CD4-positive, alpha-beta T cell (primary cell): ENCODE measurements at regions not wholly inside any gene's neighbourhood (a gene's known extent, or its start where the extent isn't known, plus 50 kb on each side); places are given as distances from the start of the nearest gene placed in this dataset.

Experiments used
- ATAC-seq: fragments of 200-7000 bp; cut with Tn5 transposase; one replicate; pipeline ENCODE4 v1.10.0; 2022; ENCODE audit warnings: mild to moderate bottlenecking; ENCODE audit not compliant: poor library complexity
- CTCF ChIA-PET: fragments of 350-600 bp; sonication (Branson Sonifier 250); formaldehyde crosslinking; loops from one replicate; lab custom pipeline; 2021; ENCODE audit warnings: antibody characterized with exemption, inconsistent platforms; lab: Charles Lee
- POLR2A ChIA-PET: fragments of 350-600 bp; sonication (Branson Sonifier 250); formaldehyde crosslinking; loops from one replicate; lab custom pipeline; 2021; ENCODE audit warnings: antibody characterized with exemption, inconsistent platforms; lab: Charles Lee
- DNase-seq, 14 experiments: peaks; one replicate each; pipeline ENCODE4 v3.0.0-alpha.2; 2013 to 2020; ENCODE audit warnings: mixed read lengths in 2 of 14
- H3K27ac ChIP-seq, 2 donors: one replicate each; pipeline versions ENCODE4 v1.5.1 to v1.7.0; 2013; ENCODE audit warnings: low read length in 2 of 2, low read depth in 1 of 2, mild to moderate bottlenecking in 1 of 2
- H3K27me3 ChIP-seq, 2 experiments: 1 replicate in 1 of 2; 2 replicates in 1 of 2; pipeline versions ENCODE4 v1.6.1 to v1.7.0; 2013; ENCODE audit warnings: low read length in 2 of 2, control low read depth in 1 of 2, mild to moderate bottlenecking in 1 of 2, moderate library complexity in 1 of 2; ENCODE audit not compliant: insufficient read depth in 2 of 2, control insufficient read depth in 1 of 2
- H3K36me3 ChIP-seq: one replicate; pipeline ENCODE4 v1.6.1; 2013; ENCODE audit warnings: low read length, control low read depth; ENCODE audit not compliant: insufficient read depth
- H3K4me1 ChIP-seq: one replicate; pipeline ENCODE4 v1.6.1; 2013; ENCODE audit warnings: low read length, control low read depth; ENCODE audit not compliant: insufficient read depth
- H3K4me3 ChIP-seq: one replicate; pipeline ENCODE4 v1.5.1; 2013; ENCODE audit warnings: mild to moderate bottlenecking, low read length, moderate library complexity
- H3K9me3 ChIP-seq, 2 experiments: 1 replicate in 1 of 2; 2 replicates in 1 of 2; pipeline versions ENCODE4 v1.6.1 to v1.7.0; 2013; ENCODE audit warnings: low read length in 2 of 2, mild to moderate bottlenecking in 2 of 2, control low read depth in 1 of 2, moderate library complexity in 1 of 2; ENCODE audit not compliant: control insufficient read depth in 1 of 2, insufficient read depth in 1 of 2
- H3K27ac Mint-ChIP-seq: one replicate; pipeline ENCODE4 v1.8.0; 2020; ENCODE audit warnings: mixed read lengths
- H3K27me3 Mint-ChIP-seq: one replicate; pipeline ENCODE4 v1.8.0; 2021; ENCODE audit warnings: mixed read lengths
- H3K36me3 Mint-ChIP-seq: one replicate; pipeline ENCODE4 v1.8.0; 2021; ENCODE audit warnings: low read depth, mixed read lengths
- H3K4me1 Mint-ChIP-seq: one replicate; pipeline ENCODE4 v1.8.0; 2021; ENCODE audit warnings: low read depth, mixed read lengths
- H3K4me3 Mint-ChIP-seq: one replicate; pipeline ENCODE4 v1.8.0; 2020; ENCODE audit warnings: mild to moderate bottlenecking, mixed read lengths
- H3K9me3 Mint-ChIP-seq: one replicate; pipeline ENCODE4 v1.8.0; 2020; ENCODE audit warnings: mixed read lengths
- intact Hi-C, 2 experiments: fragments of 100-400 bp; cut with DNase I in 1 of 2; cut with micrococcal nuclease in 1 of 2; formaldehyde crosslinking; loops; one replicate each; pipeline versions ENCODE4 v1.15.1 to v1.9.0; 2023 to 2025; cut with DNase I, micrococcal nuclease
- TF ChIP-seq, protein P1 (sequence below): fragments of 200-600 bp; IDR thresholded peaks from one replicate; pipeline ENCODE4 v1.8.0; 2022; ENCODE audit warnings: antibody characterized with exemption, mild to moderate bottlenecking

GRCh38 chr14:89624500-89625156, 207.6 kb upstream of the FOXN3 start:
- Mint-ChIP-seq H3K9me3 (no peaks in the 10 kb centered on the region), H3K27ac (no peak overlapping the region), H3K27me3 (no peaks in the 10 kb centered on the region), H3K4me3 (no peak overlapping the region), H3K36me3 (peaks cover 8% of the 10 kb centered on the region), H3K4me1 (peaks cover 49% of the 10 kb centered on the region)
- TF ChIP-seq, protein P1, sequence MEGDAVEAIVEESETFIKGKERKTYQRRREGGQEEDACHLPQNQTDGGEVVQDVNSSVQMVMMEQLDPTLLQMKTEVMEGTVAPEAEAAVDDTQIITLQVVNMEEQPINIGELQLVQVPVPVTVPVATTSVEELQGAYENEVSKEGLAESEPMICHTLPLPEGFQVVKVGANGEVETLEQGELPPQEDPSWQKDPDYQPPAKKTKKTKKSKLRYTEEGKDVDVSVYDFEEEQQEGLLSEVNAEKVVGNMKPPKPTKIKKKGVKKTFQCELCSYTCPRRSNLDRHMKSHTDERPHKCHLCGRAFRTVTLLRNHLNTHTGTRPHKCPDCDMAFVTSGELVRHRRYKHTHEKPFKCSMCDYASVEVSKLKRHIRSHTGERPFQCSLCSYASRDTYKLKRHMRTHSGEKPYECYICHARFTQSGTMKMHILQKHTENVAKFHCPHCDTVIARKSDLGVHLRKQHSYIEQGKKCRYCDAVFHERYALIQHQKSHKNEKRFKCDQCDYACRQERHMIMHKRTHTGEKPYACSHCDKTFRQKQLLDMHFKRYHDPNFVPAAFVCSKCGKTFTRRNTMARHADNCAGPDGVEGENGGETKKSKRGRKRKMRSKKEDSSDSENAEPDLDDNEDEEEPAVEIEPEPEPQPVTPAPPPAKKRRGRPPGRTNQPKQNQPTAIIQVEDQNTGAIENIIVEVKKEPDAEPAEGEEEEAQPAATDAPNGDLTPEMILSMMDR, result no peak
- POLR2A ChIA-PET, result interaction anchor here (0.7 kb wide), 1 partner anchor 56 kb away, joined by 3 read pairs; no protein-coding TSS in a partner anchor
- Histone ChIP-seq H3K36me3 (no peaks in the 10 kb centered on the region), H3K4me1 (peaks cover 35% of the 10 kb centered on the region), H3K27me3 (no peaks in the 10 kb centered on the region), H3K4me3 (no peak overlapping the region), H3K9me3 (peaks cover 0 to 7% of the 10 kb centered on the region in 2 experiments), H3K27ac (no peak overlapping the region)
- intact Hi-C loops, result loop anchor here (5.0 to 10.0 kb wide), 3 partner anchors 50 to 330 kb away; partner anchors contain the start of genes EFCAB11 (in 1 of the 2) and TDP1 (in 1 of the 2)
- DNase-seq (no peak), ATAC-seq (no peak)
- CTCF ChIA-PET, result interaction anchor here (1.2 kb wide), 1 partner anchor 74 kb away, joined by 3 read pairs; no protein-coding TSS in a partner anchor

GRCh38 chr14:89621791-89622638, 205.0 kb upstream of the FOXN3 start:
- peaks cover 30% of the 10 kb centered on the region for H3K36me3 Mint-ChIP-seq
- POLR2A ChIA-PET, result interaction anchor here (0.7 to 1.3 kb wide), 4 partner anchors 20 to 192 kb away, joined by 3 to 6 read pairs (median 4); no protein-coding TSS in a partner anchor
- Histone ChIP-seq H3K9me3 (peaks cover 0 to 7% of the 10 kb centered on the region in 2 experiments), H3K4me1 (peaks cover 37% of the 10 kb centered on the region), H3K4me3 (no peak overlapping the region), H3K27ac (peak overlapping the region; percentile 62 to 86), H3K27me3 (no peaks in the 10 kb centered on the region), H3K36me3 (no peaks in the 10 kb centered on the region)
- H3K27ac Mint-ChIP-seq, result peak overlapping the region; percentile 99
- H3K4me1 Mint-ChIP-seq, result peaks cover 49% of the 10 kb centered on the region
- DNase-seq, result no peak
- CTCF ChIA-PET, result no interaction called here
- H3K9me3 Mint-ChIP-seq, result no peaks in the 10 kb centered on the region
- intact Hi-C loops, result loop anchor here (1.0 to 10.0 kb wide), 8 partner anchors 17 to 333 kb away; partner anchors contain the start of genes EFCAB11 (in 2 of the 2) and TDP1 (in 1 of the 2)
- TF ChIP-seq, protein P1, result no peak
- no peak for ATAC-seq
- no peaks in the 10 kb centered on the region for H3K27me3 Mint-ChIP-seq
- H3K4me3 Mint-ChIP-seq, result peak overlapping the region; percentile 96

DNA sequence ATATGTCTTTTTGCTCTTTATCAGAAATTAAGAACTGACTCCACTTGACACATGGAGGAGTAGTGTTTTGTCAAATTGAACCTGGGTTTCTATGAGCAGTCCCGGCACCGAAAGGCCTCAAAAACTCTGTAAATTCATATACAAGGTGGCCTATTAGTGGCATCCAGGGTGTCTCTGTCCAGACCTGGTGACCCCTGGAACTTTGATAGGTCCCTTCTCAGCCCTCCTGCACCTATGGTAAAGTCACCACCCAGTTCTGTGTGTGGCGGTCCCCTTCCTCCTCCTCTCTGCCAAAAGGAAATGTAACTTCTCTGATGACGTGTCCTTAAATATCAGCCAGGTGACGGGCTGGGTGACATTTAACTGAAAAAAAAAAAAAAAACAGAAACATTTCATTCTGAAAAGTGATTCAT, 204.0 kb upstream of the FOXN3 start:
- Histone ChIP-seq H3K4me1 (peaks cover 43% of the 10 kb centered on the region), H3K9me3 (peaks cover 0 to 7% of the 10 kb centered on the region in 2 experiments), H3K4me3 (peak overlapping the region; percentile 76), H3K27ac (peak overlapping the region; percentile 62 to 86), H3K36me3 (no peaks in the 10 kb centered on the region), H3K27me3 (no peaks in the 10 kb centered on the region)
- ChIA-PET POLR2A (interaction anchor here (1.3 to 3.8 kb wide), 3 partner anchors 21 to 100 kb away, joined by 5 to 71 read pairs (median 6); no protein-coding TSS in a partner anchor), CTCF (interaction anchor here (3.0 kb wide), 1 partner anchor 100 kb away, joined by 11 read pairs; no protein-coding TSS in a partner anchor)
- peak overlapping the region; percentile 96 for H3K4me3 Mint-ChIP-seq
- TF ChIP-seq, protein P1, result no peak
- peaks cover 51% of the 10 kb centered on the region for H3K4me1 Mint-ChIP-seq
- ATAC-seq, result peak; percentile 58
- peak overlapping the region; percentile 99 for H3K27ac Mint-ChIP-seq
- DNase-seq, result peak in 13 of 14 experiments; percentile 11 to 84 (median 46)
- H3K27me3 Mint-ChIP-seq, result no peaks in the 10 kb centered on the region
- H3K36me3 Mint-ChIP-seq, result peaks cover 36% of the 10 kb centered on the region
- intact Hi-C loops, result loop anchor here (1.0 to 10.0 kb wide), 8 partner anchors 16 to 334 kb away; partner anchors contain the start of genes EFCAB11 (in 2 of the 2) and TDP1 (in 1 of the 2)
- no peaks in the 10 kb centered on the region for H3K9me3 Mint-ChIP-seq
